ENCODE measurements at regions not wholly inside any gene's neighbourhood (a gene's known extent, or its start where the extent isn't known, plus 50 kb on each side); places are given as distances from the start of the nearest gene placed in this dataset.

GRCh38 chr18:67961701-67962440, 445.4 kb upstream of the DSEL start:
- DNase-seq, result no peak

GRCh38 chr18:67957684-67958083, 441.2 kb upstream of the DSEL start:
- no peak for DNase-seq

- no peak for DNase-seq
These were observed 438.1 kb upstream of the DSEL start for GRCh38 chr18:67954594-67954993.

- DNase-seq, result no peak
These were observed 434.6 kb upstream of the DSEL start for GRCh38 chr18:67951137-67951536.

- no peak for DNase-seq
These were observed 422.1 kb upstream of the DSEL start for GRCh38 chr18:67938660-67939059.

- no peak for DNase-seq
These were observed 419.1 kb upstream of the DSEL start for GRCh38 chr18:67935638-67936037.

GRCh38 chr18:67933271-67933670, 416.8 kb upstream of the DSEL start:
- DNase-seq, result no peak

GRCh38 chr18:67932271-67932670, 415.8 kb upstream of the DSEL start:
- no peak for DNase-seq

GRCh38 chr18:67926929-67927864, 410.7 kb upstream of the DSEL start:
- DNase-seq, result no peak

- DNase-seq, result no peak
These were observed 408.1 kb upstream of the DSEL start for GRCh38 chr18:67924656-67925055.

- no peak for DNase-seq
These were observed 402.8 kb upstream of the DSEL start for GRCh38 chr18:67919316-67919715.

- no peak for DNase-seq
These were observed 399.6 kb upstream of the DSEL start for GRCh38 chr18:67916097-67916496.

- no peak for DNase-seq
These were observed 396.5 kb upstream of the DSEL start for GRCh38 chr18:67913040-67913439.

- no peak for DNase-seq
These were observed 385.1 kb upstream of the DSEL start for GRCh38 chr18:67901573-67901972.

GRCh38 chr18:67896451-67896850, 379.9 kb upstream of the DSEL start:
- DNase-seq, result no peak

- DNase-seq, result no peak
These were observed 377.4 kb upstream of the DSEL start for GRCh38 chr18:67893916-67894315.

GRCh38 chr18:67876871-67877270, 360.4 kb upstream of the DSEL start:
- DNase-seq, result no peak

GRCh38 chr18:67875944-67876343, 359.4 kb upstream of the DSEL start:
- no peak for DNase-seq

GRCh38 chr18:67875060-67875459, 358.5 kb upstream of the DSEL start:
- no peak for DNase-seq

- no peak for DNase-seq
These were observed 348.9 kb upstream of the DSEL start for GRCh38 chr18:67865400-67865799.

GRCh38 chr18:67864677-67865340, 348.3 kb upstream of the DSEL start:
- no peak for DNase-seq

GRCh38 chr18:67862069-67862468, 345.5 kb upstream of the DSEL start:
- DNase-seq, result no peak

- no peak for DNase-seq
These were observed 337.8 kb upstream of the DSEL start for GRCh38 chr18:67854340-67854739.
